H9 (cell line): ENCODE measurements at regions not wholly inside any gene's neighbourhood (a gene's known extent, or its start where the extent isn't known, plus 50 kb on each side); places are given as distances from the start of the nearest gene placed in this dataset.

Experiments used
- DNase-seq: peaks from one replicate; pipeline ENCODE4 v3.0.0-alpha.2; 2017
- H2AFZ ChIP-seq: one replicate; pipeline ENCODE4 v1.6.1; 2013; ENCODE audit warnings: mild to moderate bottlenecking, low read length, control low read depth, moderate library complexity
- H2AK5ac ChIP-seq: 2 replicates; pipeline ENCODE4 v1.6.1; 2013; ENCODE audit warnings: low read length, control low read depth, mixed read lengths; ENCODE audit not compliant: insufficient read length
- H2BK120ac ChIP-seq: one replicate; pipeline ENCODE4 v1.6.1; 2013; ENCODE audit warnings: low read depth, mild to moderate bottlenecking, low read length, control low read depth, inconsistent platforms; ENCODE audit not compliant: poor library complexity, severe bottlenecking
- H2BK12ac ChIP-seq: 2 replicates; pipeline ENCODE4 v1.6.1; 2013; ENCODE audit warnings: low read length, control low read depth, mixed read lengths, low read depth; ENCODE audit not compliant: insufficient read length
- H2BK15ac ChIP-seq: 2 replicates; pipeline ENCODE4 v1.6.1; 2013; ENCODE audit warnings: low read depth, low read length, control low read depth
- H2BK20ac ChIP-seq: one replicate; pipeline ENCODE4 v1.6.1; 2013; ENCODE audit warnings: low read depth, mild to moderate bottlenecking, low read length, control low read depth, inconsistent platforms; ENCODE audit not compliant: poor library complexity, severe bottlenecking
- H2BK5ac ChIP-seq: 2 replicates; pipeline ENCODE4 v1.6.1; 2013; ENCODE audit warnings: low read length, control low read depth, mixed read lengths; ENCODE audit not compliant: insufficient read length
- H3K14ac ChIP-seq: 2 replicates; pipeline ENCODE4 v1.6.1; 2013; ENCODE audit warnings: low read length, control low read depth; ENCODE audit not compliant: insufficient read depth
- H3K18ac ChIP-seq: 2 replicates; pipeline ENCODE4 v1.6.1; 2013; ENCODE audit warnings: low read depth, mild to moderate bottlenecking, mixed read lengths, low read length, control low read depth; ENCODE audit not compliant: insufficient read length
- H3K23ac ChIP-seq: 2 replicates; pipeline ENCODE4 v1.6.1; 2013; ENCODE audit warnings: low read length, control low read depth, mixed read lengths, low read depth; ENCODE audit not compliant: insufficient read length
- H3K23me2 ChIP-seq: 2 replicates; pipeline ENCODE4 v1.6.1; 2013; ENCODE audit warnings: low read depth, mild to moderate bottlenecking, mixed read lengths, low read length, control low read depth; ENCODE audit not compliant: insufficient read length, poor library complexity, severe bottlenecking
- H3K27ac ChIP-seq: 2 replicates; pipeline ENCODE4 v1.5.1; 2013; ENCODE audit warnings: low read length, control low read depth, mixed read lengths, low read depth; ENCODE audit not compliant: insufficient read length
- H3K27me3 ChIP-seq: 2 replicates; pipeline ENCODE4 v1.6.1; 2013; ENCODE audit warnings: low read length, control low read depth, inconsistent platforms; ENCODE audit not compliant: insufficient read depth
- H3K4ac ChIP-seq: 2 replicates; pipeline ENCODE4 v1.6.1; 2013; ENCODE audit warnings: low read depth, mild to moderate bottlenecking, control low read depth, inconsistent platforms, low read length, moderate library complexity
- H3K4me1 ChIP-seq: 2 replicates; pipeline ENCODE4 v1.6.1; 2013; ENCODE audit warnings: low read length, control low read depth, inconsistent platforms; ENCODE audit not compliant: insufficient read depth
- H3K4me2 ChIP-seq: 2 replicates; pipeline ENCODE4 v1.6.1; 2013; ENCODE audit warnings: low read length, control low read depth, mixed read lengths; ENCODE audit not compliant: insufficient read length, insufficient read depth
- H3K56ac ChIP-seq: 2 replicates; pipeline ENCODE4 v1.6.1; 2013; ENCODE audit warnings: low read depth, mild to moderate bottlenecking, mixed read lengths, low read length, control low read depth; ENCODE audit not compliant: insufficient read length
- H3K79me1 ChIP-seq: 2 replicates; pipeline ENCODE4 v1.6.1; 2013; ENCODE audit warnings: low read depth, mild to moderate bottlenecking, moderate library complexity, low read length, control low read depth, inconsistent platforms; ENCODE audit not compliant: insufficient read depth, poor library complexity, severe bottlenecking
- H3K79me2 ChIP-seq: 2 replicates; pipeline ENCODE4 v1.6.1; 2013; ENCODE audit warnings: low read length, control low read depth, inconsistent platforms; ENCODE audit not compliant: insufficient read depth
- H3K9ac ChIP-seq: 2 replicates; pipeline ENCODE4 v1.6.1; 2013; ENCODE audit warnings: low read length, control low read depth, mixed read lengths; ENCODE audit not compliant: insufficient read length; ENCODE audit errors: extremely low read depth
- H3K9me3 ChIP-seq: one replicate; pipeline ENCODE4 v1.6.1; 2013; ENCODE audit warnings: low read depth, low read length, inconsistent platforms; ENCODE audit not compliant: control insufficient read depth
- H3T11ph ChIP-seq: one replicate; pipeline ENCODE4 v1.6.1; 2013; ENCODE audit warnings: mild to moderate bottlenecking, low read length, control low read depth, inconsistent platforms
- H4K20me1 ChIP-seq: one replicate; pipeline ENCODE4 v1.6.1; 2013; ENCODE audit not compliant: control insufficient read depth, insufficient read length, insufficient read depth
- H4K5ac ChIP-seq: 2 replicates; pipeline ENCODE4 v1.6.1; 2013; ENCODE audit warnings: low read depth, mild to moderate bottlenecking, mixed read lengths, low read length, control low read depth; ENCODE audit not compliant: insufficient read length
- H4K8ac ChIP-seq: replicated peaks from 2 replicates; pipeline ENCODE4 v1.6.1; 2013; ENCODE audit warnings: low read length, control low read depth, mixed read lengths, low read depth; ENCODE audit not compliant: insufficient read length
- H4K91ac ChIP-seq: 2 replicates; pipeline ENCODE4 v1.6.1; 2013; ENCODE audit warnings: low read depth, mild to moderate bottlenecking, moderate library complexity, mixed read lengths, low read length, control low read depth; ENCODE audit not compliant: insufficient read length
- H3K27ac Mint-ChIP-seq, 3 experiments: 2 replicates in 2 of 3; 3 replicates in 1 of 3; pipeline ENCODE4 v1.8.0; 2020 to 2021; ENCODE audit warnings: mixed read lengths in 3 of 3, mild to moderate bottlenecking in 1 of 3, moderate library complexity in 1 of 3
- H3K27me3 Mint-ChIP-seq: 2 replicates; pipeline ENCODE4 v1.8.0; 2021; ENCODE audit warnings: low read depth, mild to moderate bottlenecking, moderate library complexity, mixed read lengths
- H3K36me3 Mint-ChIP-seq, 3 experiments: 2 replicates in 2 of 3; 3 replicates in 1 of 3; pipeline ENCODE4 v1.8.0; 2020 to 2021; ENCODE audit warnings: low read depth in 3 of 3, mixed read lengths in 3 of 3; ENCODE audit not compliant: insufficient read depth in 1 of 3
- H3K4me1 Mint-ChIP-seq, 2 experiments: 2 replicates each; pipeline ENCODE4 v1.8.0; 2020; ENCODE audit warnings: mixed read lengths in 2 of 2
- H3K4me3 Mint-ChIP-seq, 2 experiments: 2 replicates in 1 of 2; 3 replicates in 1 of 2; pipeline ENCODE4 v1.8.0; 2020 to 2021; ENCODE audit warnings: mild to moderate bottlenecking in 2 of 2, mixed read lengths in 2 of 2, moderate library complexity in 1 of 2
- H3K9me3 Mint-ChIP-seq, 2 experiments: 2 replicates in 1 of 2; 3 replicates in 1 of 2; pipeline ENCODE4 v1.8.0; 2020; ENCODE audit warnings: mild to moderate bottlenecking in 2 of 2, mixed read lengths in 2 of 2, moderate library complexity in 1 of 2
- WGBS: extraction: QIAGEN DNeasy Blood & Tissue Kit; methylation state at CpG from one replicate; pipeline ENCODE4 v1.1.7; 2013; ENCODE audit warnings: missing lambda C conversion rate, low lambda C conversion rate, mixed read lengths; ENCODE audit not compliant: insufficient read length; ENCODE audit errors: extremely low coverage; 5-methylcytosine and 5-hydroxymethylcytosine counted together
- TF ChIP-seq, protein P1 (sequence below): fragments of 200-600 bp; sonication (generic); conservative IDR thresholded peaks from 3 replicates; pipeline ENCODE4 v1.8.0; 2021; ENCODE audit warnings: antibody characterized with exemption, mild to moderate bottlenecking

GRCh38 chr1:170377896-170378634 is 153.9 kb upstream of the GORAB start:
- Mint-ChIP-seq H3K4me3 (no peak overlapping the region), H3K36me3 (no peaks in the 10 kb centered on the region), H3K4me1 (peaks cover 9 to 11% of the 10 kb centered on the region in 2 experiments), H3K27ac (no peak overlapping the region), H3K9me3 (peaks cover 0 to 3% of the 10 kb centered on the region in 2 experiments; a peak in 1 of 5 replicates), H3K27me3 (no peaks in the 10 kb centered on the region)
- Histone ChIP-seq H2BK15ac (no peak overlapping the region), H3K23me2 (no peaks in the 10 kb centered on the region), H4K5ac (no peak overlapping the region), H2AK5ac (no peak overlapping the region), H3K79me2 (no peaks in the 10 kb centered on the region), H3K4me1 (peaks cover 8% of the 10 kb centered on the region; the same call in 1 of the 2 replicates), H2BK5ac (no peak overlapping the region), H3K18ac (no peak overlapping the region), H3T11ph (no peak overlapping the region), H3K4ac (no peak overlapping the region), H3K9ac (no peak overlapping the region), H3K9me3 (no peaks in the 10 kb centered on the region), H3K56ac (no peak overlapping the region), H3K79me1 (no peaks in the 10 kb centered on the region), H2BK120ac (no peak overlapping the region), H2BK20ac (no peak overlapping the region), H3K27ac (no peak overlapping the region), H2AFZ (no peak overlapping the region), H3K23ac (no peak overlapping the region), H4K8ac (no peak overlapping the region), H3K14ac (no peak overlapping the region), H4K91ac (no peak overlapping the region), H4K20me1 (no peaks in the 10 kb centered on the region), H2BK12ac (no peak overlapping the region), H3K27me3 (no peaks in the 10 kb centered on the region), H3K4me2 (no peak overlapping the region)
- no peak for DNase-seq
- TF ChIP-seq, protein P1, sequence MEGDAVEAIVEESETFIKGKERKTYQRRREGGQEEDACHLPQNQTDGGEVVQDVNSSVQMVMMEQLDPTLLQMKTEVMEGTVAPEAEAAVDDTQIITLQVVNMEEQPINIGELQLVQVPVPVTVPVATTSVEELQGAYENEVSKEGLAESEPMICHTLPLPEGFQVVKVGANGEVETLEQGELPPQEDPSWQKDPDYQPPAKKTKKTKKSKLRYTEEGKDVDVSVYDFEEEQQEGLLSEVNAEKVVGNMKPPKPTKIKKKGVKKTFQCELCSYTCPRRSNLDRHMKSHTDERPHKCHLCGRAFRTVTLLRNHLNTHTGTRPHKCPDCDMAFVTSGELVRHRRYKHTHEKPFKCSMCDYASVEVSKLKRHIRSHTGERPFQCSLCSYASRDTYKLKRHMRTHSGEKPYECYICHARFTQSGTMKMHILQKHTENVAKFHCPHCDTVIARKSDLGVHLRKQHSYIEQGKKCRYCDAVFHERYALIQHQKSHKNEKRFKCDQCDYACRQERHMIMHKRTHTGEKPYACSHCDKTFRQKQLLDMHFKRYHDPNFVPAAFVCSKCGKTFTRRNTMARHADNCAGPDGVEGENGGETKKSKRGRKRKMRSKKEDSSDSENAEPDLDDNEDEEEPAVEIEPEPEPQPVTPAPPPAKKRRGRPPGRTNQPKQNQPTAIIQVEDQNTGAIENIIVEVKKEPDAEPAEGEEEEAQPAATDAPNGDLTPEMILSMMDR = no peak
- WGBS = no CpG with 5 or more reads among the region's 1 CpG
